Fibroblast of the aortic adventitia (primary cell): ENCODE measurements at regions not wholly inside any gene's neighbourhood (a gene's known extent, or its start where the extent isn't known, plus 50 kb on each side); places are given as distances from the start of the nearest gene placed in this dataset.
A peak's percentile ranks its signal among the peaks of the same experiment; 100 is the strongest.
"Not testable (repeated sequence)": the region's sequence is repeated elsewhere in the genome, so short reads cannot be mapped to it uniquely, and the experiment has no call there.

Experiments used
- DNase-seq: peaks from one replicate; pipeline ENCODE4 v3.0.0-alpha.2; 2010; ENCODE audit warnings: low read depth
- H3K4me3 ChIP-seq: 2 replicates; pipeline ENCODE4 v1.5.1; 2011; ENCODE audit warnings: low read depth, mild to moderate bottlenecking, control low read depth, low read length, moderate library complexity
- TF ChIP-seq, protein P1 (sequence below): IDR thresholded peaks from 2 replicates; pipeline ENCODE4 v1.5.1; 2011; ENCODE audit warnings: mild to moderate bottlenecking, low read length, control low read depth, inconsistent platforms; ENCODE audit not compliant: insufficient read depth

DNA sequence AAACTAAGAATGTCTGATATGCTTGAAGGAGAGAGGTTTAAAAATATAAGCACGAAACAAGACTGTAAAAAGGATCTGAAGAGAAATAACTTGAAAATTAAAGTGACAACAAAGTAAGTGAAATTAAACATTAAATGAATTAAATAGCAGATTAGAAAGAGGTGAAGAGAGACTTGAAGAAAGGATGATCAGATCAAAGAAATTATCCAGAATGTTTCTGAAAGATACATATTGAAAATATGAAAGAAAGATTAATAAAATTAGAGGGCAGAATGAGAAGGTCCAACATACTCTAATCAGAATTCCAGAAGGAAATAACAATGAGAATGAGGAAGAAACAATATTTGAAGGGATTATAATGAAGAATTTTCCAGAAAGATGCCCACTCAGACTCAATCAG is 151.1 kb downstream of the FAM76B start:
- DNase-seq, result no peak
- TF ChIP-seq, protein P1, sequence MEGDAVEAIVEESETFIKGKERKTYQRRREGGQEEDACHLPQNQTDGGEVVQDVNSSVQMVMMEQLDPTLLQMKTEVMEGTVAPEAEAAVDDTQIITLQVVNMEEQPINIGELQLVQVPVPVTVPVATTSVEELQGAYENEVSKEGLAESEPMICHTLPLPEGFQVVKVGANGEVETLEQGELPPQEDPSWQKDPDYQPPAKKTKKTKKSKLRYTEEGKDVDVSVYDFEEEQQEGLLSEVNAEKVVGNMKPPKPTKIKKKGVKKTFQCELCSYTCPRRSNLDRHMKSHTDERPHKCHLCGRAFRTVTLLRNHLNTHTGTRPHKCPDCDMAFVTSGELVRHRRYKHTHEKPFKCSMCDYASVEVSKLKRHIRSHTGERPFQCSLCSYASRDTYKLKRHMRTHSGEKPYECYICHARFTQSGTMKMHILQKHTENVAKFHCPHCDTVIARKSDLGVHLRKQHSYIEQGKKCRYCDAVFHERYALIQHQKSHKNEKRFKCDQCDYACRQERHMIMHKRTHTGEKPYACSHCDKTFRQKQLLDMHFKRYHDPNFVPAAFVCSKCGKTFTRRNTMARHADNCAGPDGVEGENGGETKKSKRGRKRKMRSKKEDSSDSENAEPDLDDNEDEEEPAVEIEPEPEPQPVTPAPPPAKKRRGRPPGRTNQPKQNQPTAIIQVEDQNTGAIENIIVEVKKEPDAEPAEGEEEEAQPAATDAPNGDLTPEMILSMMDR, result no peak
- H3K4me3 ChIP-seq, result no peak overlapping the region

DNA sequence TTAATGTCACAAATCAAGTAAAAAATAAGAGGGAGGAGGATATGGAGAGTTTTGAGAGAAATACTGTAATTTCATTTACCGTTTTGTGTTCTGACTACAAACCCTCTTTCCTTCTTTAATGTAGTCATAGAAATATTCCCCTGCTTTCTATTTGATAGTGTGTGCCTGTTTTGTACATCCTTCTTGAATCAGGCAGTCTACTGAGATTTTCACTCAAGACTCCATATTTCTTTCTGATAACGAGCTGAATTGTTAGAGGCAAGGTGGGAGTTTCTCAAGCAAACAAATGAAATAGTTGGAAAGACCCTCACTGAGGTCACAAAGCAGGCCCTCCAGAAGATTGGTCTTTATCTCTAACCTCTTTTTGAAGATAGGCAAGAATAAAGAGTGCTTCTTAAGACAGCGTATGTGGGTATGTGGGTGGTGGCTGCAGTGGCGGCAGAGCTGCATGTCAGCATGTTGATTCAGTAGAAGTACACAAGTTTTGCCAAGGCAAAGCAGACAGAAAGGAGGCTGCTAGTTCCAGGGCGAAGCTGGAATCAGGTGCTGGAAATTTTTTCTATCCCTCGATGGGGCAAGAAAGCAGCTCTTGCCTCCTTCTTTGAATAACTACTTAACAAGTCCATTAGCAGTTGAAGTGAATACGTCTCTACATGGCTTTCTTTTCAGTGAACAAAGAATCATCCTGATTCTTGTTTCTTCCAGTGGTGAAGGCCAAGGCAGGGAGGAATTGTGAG is 164.2 kb downstream of the FAM76B start:
- no peak for DNase-seq
- no peak overlapping the region for H3K4me3 ChIP-seq
- TF ChIP-seq, protein P1, result no peak

DNA sequence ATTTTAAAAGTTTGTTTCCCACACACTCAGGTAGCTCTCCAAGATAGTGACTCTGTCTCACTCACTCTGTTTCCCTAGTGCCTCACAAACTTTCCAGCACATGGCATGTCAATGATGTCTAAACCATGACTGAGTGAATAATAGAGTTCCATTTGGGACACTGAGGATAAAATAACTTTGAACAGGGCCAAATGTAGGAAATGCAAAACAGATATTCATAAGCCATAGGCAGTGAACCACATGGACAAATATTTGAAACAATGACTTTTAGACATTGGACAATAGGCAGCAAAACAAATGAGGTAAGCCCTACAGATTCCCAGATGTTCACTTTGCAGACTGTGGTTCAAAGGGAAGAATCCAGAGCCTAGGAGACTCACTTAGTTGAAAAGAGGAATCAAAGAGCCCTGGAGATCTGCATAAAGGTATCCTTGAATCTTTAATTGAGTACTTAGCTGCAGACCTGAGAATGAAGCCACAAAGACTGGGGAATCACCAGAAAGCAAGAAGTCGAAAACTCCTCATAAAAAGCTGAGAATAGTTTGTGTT is 173.3 kb downstream of the FAM76B start:
- H3K4me3 ChIP-seq, result no peak overlapping the region
- DNase-seq, result no peak
- TF ChIP-seq, protein P1, result no peak

DNA sequence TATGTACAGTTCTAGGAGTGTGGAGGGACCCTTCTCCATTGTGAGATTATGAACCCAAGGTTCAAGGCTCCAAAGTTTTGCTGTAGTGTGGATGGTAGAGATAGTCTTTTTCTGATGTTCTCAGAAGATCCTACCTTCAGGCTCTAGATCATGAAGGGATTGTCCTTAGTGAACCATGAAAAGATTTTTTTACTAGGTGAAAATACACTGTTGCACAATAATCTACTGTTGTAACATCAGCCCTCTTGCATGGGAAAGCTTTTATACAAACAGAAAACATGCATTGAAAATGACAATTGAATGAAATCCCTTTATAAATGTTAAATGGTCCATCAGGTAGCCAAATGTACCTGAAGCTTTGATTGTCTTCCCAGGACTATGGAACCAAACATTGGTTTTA is 177.8 kb downstream of the FAM76B start:
- no peak overlapping the region for H3K4me3 ChIP-seq
- TF ChIP-seq, protein P1, result no peak
- no peak for DNase-seq

DNA sequence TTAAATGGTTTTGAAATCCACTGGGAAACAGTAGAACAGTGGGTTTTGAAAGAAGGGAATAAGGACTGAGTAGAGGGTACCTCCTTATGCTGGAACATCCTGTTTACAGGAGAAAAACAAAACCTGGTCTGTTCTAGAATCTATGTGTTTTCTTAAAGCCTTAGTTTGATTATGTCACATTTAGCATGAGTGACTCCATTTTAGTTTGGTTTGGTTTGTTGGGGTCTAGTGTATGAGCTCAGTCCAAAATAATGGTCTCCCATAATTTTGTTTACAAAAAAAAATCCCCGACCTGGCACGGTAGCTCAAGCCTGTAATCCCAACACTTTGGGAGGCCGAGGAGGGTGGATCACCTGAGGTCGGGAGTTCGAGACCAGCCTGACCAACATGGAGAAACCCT is 179.4 kb downstream of the FAM76B start:
- DNase-seq, H3K4me3 ChIP-seq: not testable (repeated sequence)

DNA sequence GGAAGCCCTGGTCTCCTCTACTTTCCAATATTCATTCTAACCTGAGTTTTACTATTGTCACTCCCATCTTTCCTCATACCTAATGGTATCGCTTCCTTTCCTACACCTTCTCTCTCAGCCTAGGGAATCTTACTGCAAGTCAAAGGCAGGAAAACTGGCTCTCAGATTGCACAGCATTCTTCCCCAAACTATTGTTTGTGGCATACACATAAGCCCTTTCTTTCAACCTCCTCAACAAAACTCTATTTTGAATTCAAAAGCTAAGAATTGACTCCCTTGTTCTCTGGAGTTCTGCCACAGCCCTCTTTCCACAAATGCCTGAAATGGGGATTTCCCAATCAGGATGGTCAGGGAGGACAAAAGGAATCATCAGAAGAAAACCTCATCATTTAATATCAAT is 181.5 kb downstream of the FAM76B start:
- no peak overlapping the region for H3K4me3 ChIP-seq
- TF ChIP-seq, protein P1, result no peak
- DNase-seq, result peak; percentile 25

DNA sequence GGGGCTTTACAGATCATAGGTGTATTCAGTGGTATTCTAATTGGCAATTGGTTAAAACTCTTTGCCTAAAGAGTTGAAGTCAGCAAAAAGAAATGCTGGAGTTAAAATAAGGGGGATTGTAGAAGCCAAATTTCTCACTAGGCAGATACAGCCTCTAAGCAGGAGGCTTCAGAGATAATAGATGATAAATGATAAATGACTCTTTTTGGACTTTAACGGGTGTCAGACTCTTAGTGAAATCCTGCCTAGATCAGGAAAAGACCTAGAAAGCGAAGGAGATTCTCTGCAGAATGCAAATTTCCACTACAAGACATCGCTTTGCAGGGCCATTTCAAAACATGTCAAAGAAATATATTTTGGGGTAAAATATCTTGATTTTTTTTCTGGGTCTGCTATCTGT is 182.8 kb downstream of the FAM76B start:
- TF ChIP-seq, protein P1, result no peak
- no peak overlapping the region for H3K4me3 ChIP-seq
- no peak for DNase-seq
